UCSD-AML1 (cell line): ENCODE measurements at regions not wholly inside any gene's neighbourhood (a gene's known extent, or its start where the extent isn't known, plus 50 kb on each side); places are given as distances from the start of the nearest gene placed in this dataset.
"Not testable (repeated sequence)": the region's sequence is repeated elsewhere in the genome, so short reads cannot be mapped to it uniquely, and the experiment has no call there.

Experiments used
- DNase-seq: peaks from one replicate; lab custom pipeline; 2025; ENCODE audit not compliant: unreplicated experiment; lab: John Stamatoyannopoulos, UW

DNA sequence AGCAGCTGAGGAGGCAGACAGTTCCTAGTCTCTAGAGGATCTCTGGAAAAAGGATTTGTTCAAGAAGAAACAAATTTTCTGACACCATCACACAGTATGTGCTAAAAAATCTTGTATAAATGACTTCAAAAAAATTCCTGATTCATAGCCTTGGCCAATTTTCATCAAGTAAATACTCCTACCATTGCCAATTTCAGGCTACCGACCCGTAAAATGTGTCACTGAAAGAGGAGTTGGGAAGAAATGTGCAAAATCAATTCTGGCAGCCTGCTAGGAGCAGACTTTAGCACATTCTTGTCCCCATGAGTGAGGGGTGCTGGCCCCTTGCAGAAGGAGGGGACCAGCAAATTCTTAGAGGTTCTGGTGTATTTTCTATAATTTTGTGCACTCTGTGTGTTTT, 109.4 kb downstream of the TMEM30B start:
- no peak for DNase-seq

DNA sequence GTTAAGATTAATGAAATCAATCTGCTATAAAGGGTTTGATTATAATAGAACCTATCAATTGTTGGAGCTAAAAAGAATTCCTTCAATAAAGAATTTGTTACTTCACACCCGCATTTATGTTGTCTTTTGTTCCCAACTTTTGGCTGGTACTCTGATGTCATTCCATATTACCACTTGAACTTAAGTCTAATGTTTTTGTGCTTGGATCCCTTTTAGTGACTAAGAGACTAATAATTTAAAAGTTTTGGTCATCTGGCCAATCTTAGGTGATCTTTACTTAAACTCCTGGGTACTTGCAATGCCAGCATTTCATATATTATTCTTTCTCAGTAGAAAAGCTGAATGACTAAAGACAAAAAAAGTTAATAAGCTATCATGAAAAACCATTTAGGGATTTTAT, 113.0 kb downstream of the TMEM30B start:
- no peak for DNase-seq

DNA sequence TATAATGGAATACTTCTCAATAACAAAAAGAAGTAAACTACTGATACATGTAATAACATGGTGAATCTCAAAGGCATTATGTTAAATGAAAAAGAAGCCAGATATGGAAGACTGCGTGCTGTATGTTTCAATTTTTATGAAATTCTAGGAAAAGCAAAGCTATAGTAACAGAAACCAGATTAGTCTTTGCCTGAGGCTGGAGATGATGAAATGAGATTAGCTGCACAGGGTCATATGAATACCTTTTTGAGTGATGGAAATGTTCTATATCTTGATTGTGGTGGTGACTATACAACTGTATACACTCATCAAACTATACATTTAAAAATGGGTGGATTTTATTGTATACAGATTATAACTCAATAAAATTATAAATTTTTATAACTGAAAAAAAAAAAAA, 113.5 kb downstream of the TMEM30B start:
- no peak for DNase-seq

DNA sequence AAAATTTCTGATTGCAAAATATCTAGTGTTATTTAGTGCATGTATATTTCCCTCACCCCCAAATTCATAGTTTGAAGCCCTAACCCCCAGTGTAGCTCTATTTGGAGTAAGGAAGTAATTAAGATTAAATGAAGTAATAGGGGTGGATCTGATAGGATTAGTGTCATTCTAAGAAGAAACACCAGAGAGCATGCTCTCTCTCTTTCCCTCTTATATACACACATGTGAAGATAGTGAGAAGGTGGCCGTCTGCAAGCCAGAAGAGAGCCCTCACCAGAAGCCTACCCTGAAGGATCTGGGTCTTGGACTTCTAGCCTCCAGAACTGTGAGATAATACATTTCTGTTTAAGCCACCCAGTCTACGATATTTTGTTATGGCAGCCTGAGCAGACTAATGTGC, 120.3 kb downstream of the TMEM30B start:
- no peak for DNase-seq

DNA sequence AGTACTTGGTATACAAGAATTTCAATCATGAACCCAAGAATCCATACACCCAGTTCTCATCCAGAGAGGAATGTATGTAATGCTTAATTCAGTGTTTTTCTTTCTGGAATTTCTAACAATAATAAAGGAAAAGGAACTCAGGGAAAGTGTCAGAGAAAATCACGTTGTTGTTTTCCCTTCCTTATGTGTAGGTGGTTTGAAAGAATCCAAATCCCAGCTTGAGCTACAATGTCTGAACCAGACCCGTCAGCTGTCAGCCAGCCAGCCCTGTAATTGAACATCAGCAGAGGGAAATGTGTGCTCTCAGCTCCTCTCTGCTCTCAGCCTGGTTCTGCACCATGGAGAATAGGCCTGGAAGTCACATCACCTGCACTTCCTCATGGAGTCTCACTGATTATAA, 126.5 kb downstream of the TMEM30B start:
- no peak for DNase-seq

DNA sequence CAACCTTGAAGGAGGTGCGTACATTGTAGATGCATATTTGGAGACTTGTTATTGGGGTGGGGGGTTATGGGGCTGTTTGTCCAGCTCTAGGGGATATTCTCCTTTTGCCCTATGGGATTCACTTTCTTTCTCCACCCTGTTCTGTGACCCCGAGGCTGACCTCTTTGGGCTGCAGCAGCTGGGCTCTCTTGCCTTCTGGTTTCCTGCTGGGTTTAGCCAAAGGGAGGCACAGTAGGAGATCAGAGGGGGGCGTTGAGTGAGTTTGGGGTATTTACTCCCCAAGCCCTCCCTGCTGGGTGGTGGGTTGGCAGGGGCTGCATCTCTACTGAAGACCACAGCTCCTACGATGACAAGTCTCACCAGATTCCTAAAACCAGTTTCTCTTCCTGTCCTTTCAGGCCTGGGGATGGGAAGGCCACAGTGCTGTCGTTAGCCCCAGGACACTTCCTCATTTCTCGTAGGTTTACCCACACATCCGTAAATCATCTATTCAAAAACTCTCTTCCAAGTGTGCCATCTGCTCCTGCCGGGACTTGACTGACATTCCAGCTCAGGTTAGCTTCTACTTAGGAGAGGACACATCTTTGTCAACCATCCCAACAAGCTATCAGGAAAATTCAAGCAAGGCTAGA, 127.1 kb downstream of the TMEM30B start:
- DNase-seq = no peak

DNA sequence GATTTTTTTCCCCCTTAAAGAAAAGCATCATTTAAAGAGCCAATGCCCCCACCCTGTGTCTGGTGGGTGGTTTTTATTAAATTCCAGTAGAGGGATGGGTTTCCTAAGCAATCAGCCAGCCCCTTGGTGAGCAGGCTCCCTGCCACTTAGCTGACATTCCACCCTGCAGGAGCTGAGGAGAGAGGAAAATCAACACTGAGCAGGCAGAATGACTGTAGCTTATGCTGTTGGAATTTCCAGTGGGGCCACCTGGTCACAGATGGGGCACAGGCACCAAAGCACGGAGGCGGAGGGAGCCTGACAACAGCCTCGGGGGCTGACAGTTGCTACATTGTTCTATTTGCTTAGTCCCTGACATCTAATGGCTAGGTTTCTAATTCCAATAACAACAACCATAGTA, 127.7 kb downstream of the TMEM30B start:
- no peak for DNase-seq

DNA sequence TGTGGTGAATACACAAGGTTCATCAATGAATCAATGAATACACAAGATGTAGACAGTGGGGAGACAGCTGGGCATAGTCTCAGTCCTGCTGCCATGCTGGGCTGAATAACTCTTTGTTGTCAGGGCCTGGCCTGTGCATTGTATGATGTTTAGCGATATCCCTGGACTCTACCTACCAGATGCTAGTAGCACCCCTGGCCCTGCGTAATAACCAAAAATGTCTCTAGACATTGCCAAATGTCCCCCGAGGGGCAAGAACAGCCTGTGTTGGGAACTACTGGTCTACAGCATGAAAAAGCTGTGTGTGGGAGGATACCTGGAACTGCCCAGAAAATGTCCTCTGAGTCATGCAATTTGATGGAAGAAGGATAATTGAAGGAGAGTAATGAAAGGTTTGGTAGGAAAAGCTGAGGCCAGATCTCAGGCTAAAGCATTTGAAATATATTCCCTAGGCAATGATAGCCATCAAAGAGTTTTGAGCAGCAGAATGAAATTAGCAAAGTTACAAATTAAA, 128.2 kb downstream of the TMEM30B start:
- DNase-seq = no peak

DNA sequence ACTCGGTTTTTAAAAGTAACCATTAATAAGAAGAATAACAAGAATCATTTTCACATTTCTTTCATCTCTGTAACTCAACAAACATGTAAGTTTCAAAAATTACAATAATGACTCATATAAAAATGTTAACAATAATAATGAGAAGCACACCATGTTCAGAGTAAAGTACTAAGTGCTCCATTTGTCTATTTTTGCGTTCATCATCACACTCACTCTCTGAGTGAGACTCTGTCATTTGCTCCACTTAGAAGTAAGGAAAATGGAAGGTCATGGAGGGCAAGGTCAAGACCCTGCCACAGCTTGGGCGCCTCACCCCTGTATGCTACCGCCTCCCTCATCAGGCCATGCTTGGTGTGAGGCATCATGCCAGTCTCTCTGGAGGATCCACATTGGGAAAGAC, 129.9 kb downstream of the TMEM30B start:
- no peak for DNase-seq

DNA sequence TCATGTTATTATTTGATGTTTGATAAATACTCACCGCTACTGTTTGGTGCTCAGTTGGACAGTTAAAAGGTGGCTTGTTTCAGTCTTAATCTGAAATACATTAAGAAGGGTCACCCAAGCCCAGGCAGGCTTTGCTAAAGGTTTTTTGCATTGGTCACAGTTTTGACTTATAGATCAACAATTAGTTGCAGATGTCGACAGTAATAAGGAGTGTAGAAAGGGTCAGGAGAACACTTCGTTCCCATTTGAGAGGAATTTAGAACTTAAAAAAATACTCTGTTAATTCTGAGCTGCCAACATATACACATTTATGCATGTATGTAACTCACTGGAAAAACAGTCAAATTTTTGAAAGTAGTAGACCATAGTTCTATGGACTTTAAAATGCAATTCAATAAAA, 130.3 kb downstream of the TMEM30B start:
- DNase-seq = no peak

DNA sequence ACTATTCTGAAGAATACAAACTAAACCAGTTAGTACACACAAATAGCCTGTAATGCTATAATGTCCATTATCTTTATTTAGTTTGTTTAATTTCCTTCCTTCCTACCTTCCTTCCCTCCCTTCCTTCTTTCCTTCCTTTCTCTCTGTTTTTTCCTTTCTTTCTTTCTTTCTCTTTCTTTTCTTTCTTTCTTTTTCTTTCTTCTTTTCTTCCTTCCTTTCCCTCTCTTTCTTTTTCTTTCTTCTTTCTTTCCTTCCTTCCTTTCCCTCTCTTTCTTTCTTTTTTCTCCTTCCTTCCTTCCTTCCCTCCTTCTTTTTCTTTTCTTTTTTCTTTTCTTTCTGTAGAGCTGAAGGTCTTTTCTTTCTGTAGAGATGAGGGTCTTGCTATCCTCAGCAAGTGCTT, 131.2 kb downstream of the TMEM30B start:
- no peak for DNase-seq

DNA sequence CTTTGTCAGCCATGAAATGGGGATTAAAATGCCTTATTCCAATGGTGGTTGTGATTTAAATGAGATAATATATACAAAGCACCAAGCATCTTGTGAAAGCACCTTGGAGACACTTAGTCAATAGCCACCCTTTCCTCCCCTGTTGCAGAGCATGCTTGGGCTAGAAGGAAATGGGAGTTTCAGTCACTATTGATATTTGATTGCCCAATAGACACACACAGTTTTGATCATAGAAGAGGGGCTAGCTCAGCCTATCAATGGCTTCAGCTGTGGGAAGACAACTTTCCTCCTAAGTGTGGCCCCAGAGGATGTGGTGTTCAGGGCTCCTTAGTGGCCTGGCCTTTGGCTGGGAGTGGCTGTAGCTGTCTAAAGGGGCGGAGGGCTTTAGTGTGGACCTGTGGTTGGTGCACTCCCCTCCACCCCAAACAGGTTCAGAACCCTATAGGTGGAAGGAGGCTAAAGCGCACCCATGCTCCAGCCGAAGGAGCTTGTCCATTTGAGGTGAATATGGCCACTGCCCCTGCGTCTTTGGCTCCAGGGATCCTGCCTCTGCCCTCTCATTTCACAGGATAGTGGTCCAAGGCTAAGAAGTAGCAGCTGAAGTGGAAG, 132.3 kb downstream of the TMEM30B start:
- no peak for DNase-seq

DNA sequence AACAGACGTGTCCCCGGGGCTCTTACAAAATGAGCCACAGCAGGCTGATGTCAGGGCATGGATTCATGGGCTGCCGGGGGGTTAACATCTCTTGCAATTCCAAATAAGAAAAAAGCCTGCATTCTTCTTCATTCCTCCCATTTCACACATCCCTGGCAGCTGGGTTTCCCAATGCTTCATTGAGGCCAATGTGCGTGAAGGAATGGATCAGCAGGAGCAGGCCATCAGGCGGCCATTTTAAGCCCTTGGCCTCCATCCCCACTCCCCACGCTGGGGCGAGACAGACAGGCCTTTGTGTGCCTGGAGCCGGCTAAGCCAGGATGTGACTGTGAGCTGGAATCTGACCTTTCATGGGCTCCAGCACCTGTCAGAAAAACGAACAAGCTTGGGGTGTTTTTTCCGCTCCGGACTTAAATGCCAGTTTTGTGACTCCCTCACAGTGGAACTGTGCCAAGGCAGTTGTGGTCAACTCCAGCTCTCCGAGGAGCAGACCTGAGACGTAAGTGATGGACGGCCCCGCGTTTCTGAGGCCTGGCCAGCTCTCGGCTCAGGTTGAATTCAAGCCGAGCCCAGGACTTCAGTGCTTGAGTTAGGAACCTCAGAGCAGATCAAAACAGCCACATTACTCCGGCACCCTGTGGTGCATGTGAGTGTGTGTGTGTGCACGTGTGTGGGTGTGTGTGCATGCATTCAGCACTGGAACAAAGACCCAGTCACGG, 133.1 kb downstream of the TMEM30B start:
- DNase-seq = no peak

DNA sequence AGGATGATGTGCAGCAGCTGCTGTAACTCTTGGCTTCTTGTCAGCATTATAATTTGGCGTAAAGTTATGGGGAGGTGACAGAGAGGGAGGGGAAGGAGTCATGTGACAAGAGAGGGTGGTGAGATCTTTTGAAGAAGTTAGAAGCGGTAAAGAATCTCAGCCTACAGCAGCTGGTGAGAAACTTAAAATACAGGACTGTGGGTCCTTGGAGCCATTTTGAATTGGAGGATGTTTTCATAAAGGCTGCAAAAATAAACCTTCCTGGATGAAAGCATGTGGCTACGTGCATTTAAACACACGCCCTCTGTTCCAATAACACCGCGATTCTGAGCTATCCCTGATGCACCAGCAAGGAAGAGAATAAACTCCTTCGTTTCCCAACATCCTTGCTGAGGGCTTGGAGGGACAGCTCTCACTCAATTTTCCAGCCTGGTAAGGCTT, 133.7 kb downstream of the TMEM30B start:
- DNase-seq = no peak

DNA sequence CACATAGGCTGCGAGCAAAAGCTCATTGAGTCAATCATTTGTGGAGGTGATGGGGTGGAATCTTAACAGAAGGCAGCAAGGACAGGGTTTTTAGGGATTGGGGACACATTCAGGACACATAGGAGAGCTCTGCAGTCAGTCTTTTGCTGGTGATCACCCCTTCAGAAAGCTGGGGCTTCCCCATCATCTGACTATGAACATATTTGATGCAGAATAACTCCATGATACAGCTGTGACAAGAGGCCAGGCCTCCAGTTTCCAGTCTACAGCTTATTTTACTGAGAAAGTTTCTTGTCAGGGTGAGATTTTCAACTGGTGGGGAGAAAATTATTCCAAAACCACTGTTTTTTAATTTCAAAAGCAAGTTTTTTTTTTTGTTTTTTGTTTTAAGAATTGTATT, 134.2 kb downstream of the TMEM30B start:
- DNase-seq = no peak

DNA sequence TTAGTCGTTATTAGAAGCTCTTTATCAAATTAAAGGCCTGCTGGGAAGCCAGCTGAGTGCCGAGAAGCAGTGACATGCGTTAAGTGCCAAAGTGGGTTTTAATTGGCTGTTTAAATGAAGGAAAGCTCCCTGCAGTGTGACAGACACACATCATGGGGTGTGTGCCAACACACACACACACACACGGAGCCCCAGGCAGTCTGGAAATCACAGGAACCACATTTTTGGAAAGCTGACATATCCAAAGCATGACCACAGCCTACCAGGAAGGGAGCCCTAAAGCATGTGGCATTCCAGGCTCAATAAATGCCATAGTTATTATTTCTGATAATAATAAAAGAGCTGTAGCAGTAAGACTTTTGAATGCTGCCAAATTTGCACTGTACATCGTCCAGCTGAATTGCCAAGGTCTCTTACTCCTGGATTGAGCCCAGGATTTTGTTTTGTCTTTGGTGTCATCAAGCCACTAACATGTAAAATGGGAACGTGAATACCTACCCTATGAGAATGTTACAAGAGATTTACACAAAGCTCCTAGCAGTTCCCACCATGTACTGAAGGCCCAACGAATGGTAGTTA, 135.1 kb downstream of the TMEM30B start:
- DNase-seq = no peak

DNA sequence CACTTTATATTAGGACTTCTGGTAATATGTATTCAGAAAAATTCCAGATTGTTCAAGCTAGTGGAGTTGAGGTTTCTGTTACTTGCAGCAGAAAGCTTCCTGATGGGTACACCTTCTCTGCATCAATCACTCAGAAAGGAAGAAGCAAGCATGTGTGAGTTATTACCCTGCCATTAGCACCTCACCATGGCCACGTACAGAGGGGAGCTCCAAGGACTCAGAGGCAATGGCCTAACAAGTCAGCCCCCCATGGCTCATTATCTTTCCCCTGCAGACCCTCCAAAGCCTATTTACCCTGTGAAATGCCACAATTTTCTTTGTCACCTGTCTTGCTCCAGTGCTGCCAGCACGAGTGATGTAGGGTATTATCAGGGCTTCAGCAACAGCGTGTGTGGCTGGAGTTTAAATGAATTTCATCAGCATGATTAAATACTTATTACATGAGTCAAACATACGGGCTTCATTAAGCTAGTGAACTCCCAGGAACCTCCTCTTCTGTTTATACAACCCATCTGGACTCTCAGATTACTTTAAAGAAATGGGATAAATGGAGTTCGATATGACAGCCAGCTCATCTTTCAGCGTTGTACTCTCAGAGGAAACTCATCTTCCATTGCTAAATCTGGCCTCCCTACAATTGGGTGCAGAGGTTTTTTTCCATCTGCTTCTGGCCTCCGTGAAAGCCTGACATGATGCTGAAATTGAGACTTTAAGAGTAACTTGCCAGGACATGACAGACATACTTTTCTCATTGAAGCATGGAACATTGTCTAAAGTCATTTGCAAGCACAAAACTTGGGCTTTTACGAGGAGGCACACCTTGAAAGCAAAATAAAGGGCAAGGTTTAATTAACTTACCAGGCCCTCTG, 135.9 kb downstream of the TMEM30B start:
- no peak for DNase-seq

DNA sequence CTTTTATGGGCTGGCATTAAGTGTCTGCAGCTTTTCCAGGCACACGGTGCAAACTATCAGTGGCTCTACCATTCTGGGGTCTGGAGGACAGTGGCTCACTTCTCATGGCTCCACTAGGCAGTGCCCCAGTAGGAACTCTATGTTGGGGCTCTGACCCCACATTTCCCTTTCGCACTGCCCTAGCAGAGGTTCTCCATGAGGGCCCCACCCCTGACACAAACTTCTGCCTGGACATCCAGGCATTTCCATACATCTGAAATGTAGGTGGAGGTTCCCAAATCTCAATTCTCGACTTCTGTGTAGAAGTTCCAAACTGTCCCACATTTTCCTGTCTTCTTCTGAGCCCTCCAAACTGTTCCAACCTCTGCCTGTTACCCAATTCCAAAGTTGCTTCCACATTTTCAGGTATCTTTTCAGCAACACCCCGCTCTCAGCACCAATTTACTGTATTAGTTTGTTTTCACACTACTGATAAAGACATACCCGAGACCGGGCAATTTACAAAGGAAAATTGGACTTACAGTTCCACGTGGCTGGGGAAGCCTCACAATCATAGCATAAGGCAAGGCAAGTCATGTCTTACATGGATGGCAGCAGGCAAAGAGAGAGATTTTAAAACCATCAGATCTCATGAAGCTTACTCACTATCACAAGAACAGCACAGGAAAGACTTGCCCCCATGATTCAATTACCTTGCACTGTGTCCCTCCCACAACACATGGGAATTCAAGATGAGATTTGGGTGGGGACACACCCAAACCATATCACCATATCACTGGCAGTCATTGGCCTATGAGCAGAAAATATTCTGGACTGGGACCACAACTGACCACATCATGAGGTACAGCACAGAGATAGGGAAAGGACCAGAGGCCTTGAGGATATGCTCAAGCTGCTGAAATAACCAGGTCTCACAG, 136.8 kb downstream of the TMEM30B start:
- not testable (repeated sequence) for DNase-seq

DNA sequence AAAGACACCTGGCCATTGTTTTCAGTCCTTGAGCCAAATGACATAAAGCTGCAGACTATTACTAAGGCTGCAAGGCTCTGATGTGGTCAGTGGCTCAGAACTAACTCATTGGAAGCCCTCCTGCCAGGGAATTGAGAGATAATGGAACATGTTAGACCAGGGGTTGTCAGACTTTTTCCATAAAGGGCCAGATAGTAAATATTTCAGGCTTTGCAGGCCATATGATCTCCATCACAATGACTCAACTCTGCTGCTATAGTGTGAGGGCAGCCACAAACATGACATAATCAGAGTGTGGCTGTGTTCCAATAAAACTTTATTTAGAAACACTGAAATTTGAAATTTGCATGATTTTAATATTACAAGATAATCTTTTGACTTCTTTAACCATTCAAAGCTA, 140.3 kb downstream of the TMEM30B start:
- no peak for DNase-seq

DNA sequence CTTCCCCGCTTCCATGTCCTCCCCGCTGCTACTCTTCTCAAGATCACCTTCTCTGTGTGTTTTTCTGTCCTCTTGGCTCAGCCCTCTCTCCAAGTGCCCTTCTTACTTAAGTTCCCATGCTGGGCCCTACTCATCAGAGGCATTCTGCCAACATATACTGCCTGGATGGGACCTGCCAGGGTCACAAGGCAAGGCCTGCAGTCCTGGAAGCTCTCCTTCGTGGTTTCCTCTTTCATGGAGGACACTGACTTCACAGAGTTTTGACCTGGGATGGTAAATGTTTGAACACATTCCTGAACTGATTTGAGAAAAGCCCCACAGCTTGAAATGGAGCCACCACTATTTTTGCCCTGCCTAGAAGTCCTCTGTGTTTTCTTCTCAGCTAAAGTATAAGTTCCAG, 140.9 kb downstream of the TMEM30B start:
- DNase-seq = no peak
